NCI-H82 treated with DMSO at 0.1 percent for 48 hours (cell line): ENCODE measurements at regions not wholly inside any gene's neighbourhood (a gene's known extent, or its start where the extent isn't known, plus 50 kb on each side); places are given as distances from the start of the nearest gene placed in this dataset.
"Not testable (repeated sequence)": the region's sequence is repeated elsewhere in the genome, so short reads cannot be mapped to it uniquely, and the experiment has no call there.

Source experiments
- DNase-seq: peaks from one replicate; lab custom pipeline; 2025; ENCODE audit not compliant: unreplicated experiment; lab: John Stamatoyannopoulos, UW

GRCh38 chr5:87661784-87662566 is 249.2 kb upstream of the CCNH start:
- no peak for DNase-seq

GRCh38 chr5:87653242-87653641 is 240.5 kb upstream of the CCNH start:
- DNase-seq = no peak

- peak; percentile 49 for DNase-seq
Measured at GRCh38 chr5:87650284-87650683, 237.6 kb upstream of the CCNH start.

GRCh38 chr5:87649455-87649854 is 236.7 kb upstream of the CCNH start:
- DNase-seq = no peak

- no peak for DNase-seq
Measured at GRCh38 chr5:87645224-87645623, 232.5 kb upstream of the CCNH start.

- no peak for DNase-seq
Measured at GRCh38 chr5:87640902-87641301, 228.2 kb upstream of the CCNH start.

- no peak for DNase-seq
Measured at GRCh38 chr5:87627363-87627762, 214.6 kb upstream of the CCNH start.

GRCh38 chr5:87608385-87608784 is 195.7 kb upstream of the CCNH start:
- DNase-seq = no peak

- no peak for DNase-seq
Measured at GRCh38 chr5:87605663-87606062, 192.9 kb upstream of the CCNH start.

GRCh38 chr5:87599778-87600177 is 187.0 kb upstream of the CCNH start:
- DNase-seq = no peak

- DNase-seq = no peak
Measured at GRCh38 chr5:87598460-87598859, 185.7 kb upstream of the CCNH start.

- DNase-seq = no peak
Measured at GRCh38 chr5:87594566-87594965, 181.8 kb upstream of the CCNH start.

GRCh38 chr5:87589587-87589986 is 176.9 kb upstream of the CCNH start:
- DNase-seq = no peak

- no peak for DNase-seq
Measured at GRCh38 chr5:87588316-87588715, 175.6 kb upstream of the CCNH start.

- not testable (repeated sequence) for DNase-seq
Measured at GRCh38 chr5:87583704-87584103, 171.0 kb upstream of the CCNH start.

GRCh38 chr5:87582149-87582548 is 169.4 kb upstream of the CCNH start:
- DNase-seq = no peak

GRCh38 chr5:87581661-87582060 is 168.9 kb upstream of the CCNH start:
- DNase-seq = no peak

- DNase-seq = no peak
Measured at GRCh38 chr5:87579678-87580077, 166.9 kb upstream of the CCNH start.

- DNase-seq = no peak
Measured at GRCh38 chr5:87576867-87577266, 164.1 kb upstream of the CCNH start.

GRCh38 chr5:87576306-87576705 is 163.6 kb upstream of the CCNH start:
- DNase-seq = not testable (repeated sequence)

GRCh38 chr5:87574106-87574505 is 161.4 kb upstream of the CCNH start:
- no peak for DNase-seq

GRCh38 chr5:87572611-87573010 is 159.9 kb upstream of the CCNH start:
- no peak for DNase-seq

- no peak for DNase-seq
Measured at GRCh38 chr5:87572090-87572489, 159.4 kb upstream of the CCNH start.
